ENCODE measurements at regions not wholly inside any gene's neighbourhood (a gene's known extent, or its start where the extent isn't known, plus 50 kb on each side); places are given as distances from the start of the nearest gene placed in this dataset.

DNA sequence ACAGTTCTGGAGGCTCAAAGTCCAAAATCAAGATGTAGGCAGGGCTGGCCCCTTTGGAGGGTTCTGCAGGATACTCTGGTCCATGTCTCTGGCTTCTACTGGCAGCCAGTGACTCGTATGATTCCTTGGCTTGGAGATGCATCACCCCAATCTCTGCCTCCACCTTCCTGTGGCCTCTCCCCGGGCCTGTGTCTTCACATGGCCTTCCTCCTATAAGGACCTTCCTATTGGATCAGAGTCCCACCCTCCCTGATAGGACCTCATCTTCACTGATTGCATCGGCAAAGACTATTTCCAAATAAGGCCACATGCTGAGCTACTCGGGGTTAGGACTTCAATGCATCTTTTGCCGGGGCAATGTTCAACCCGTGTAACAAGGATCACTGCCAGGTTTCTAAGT is 509.0 kb downstream of the CD83 start:
- no peak for DNase-seq

DNA sequence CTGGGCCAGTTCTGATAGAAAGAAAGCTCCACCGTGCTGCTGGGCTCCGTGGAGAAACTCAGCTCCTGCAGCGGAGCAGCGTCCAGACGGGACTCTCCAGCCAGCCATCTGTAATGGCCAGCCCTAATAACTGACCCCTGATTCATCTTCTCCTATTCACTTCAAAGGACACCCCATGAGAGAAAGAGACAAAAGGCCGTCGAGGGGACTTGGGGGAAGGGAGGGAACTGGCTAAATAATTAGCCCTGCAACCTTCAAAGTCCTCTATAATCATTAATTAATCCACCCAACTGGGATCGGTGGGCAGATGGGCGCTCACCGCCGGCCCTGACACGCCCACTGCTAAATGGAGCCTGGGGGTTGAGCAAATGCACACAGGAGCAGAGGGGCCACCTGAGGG is 512.4 kb downstream of the CD83 start:
- no peak for DNase-seq

DNA sequence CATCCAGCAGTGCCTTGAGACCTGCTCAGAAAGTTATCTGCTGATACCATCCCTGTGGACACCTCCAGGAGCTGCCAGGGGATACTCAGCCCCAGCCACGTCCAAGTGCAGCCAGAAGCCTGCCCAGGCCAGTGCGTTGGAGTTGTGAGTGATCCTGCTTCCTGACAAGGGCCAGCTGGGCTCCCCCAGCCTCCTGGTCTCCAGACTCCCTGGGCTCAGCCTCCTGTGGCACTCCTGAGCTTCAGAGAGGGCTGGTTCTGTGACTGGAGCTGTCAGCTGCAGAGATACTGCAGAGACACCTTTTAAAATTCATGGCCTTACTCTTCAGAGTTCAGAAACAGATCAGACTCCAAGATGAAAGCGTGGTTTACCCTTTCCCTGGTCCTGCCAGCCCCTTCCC is 515.9 kb downstream of the CD83 start:
- DNase-seq: no peak

DNA sequence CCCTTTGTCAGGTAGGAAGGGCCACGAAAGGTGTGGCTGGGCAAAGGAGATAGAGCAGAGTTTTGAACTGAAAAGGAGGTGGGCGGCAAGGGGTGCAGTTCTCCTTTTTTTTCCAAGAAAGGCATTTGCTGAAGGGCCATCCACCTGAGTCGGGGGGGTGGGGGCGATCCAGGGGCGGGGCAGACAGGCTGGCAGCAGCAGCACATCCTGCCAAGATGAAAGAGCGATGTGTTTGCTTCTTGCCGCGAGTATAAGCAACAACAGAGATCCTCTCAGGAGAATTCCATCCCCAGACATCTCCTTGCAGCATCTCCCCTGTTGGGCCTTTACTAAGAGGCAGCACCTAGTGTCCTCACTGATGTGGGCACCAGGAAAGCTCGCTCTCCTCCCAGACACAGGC is 516.5 kb downstream of the CD83 start:
- DNase-seq: no peak

DNA sequence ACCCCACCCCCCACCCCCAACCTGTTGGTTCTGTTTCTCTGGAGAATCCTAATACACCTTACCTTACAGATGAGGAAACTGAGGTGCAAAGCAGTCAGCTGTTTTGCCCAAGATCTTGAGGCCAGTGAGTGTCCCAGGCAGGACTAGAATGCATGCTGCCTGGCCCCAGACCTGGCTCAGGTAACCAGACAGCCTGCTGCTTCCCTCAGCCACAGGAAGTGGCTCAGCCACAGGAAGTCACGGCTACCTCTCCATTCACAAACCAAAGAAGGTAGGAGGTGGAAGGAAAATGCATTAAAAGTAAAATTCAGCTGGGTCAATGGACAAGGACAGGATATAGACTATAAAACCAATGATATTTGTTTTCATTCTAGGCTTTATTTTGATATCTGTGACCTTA is 517.6 kb downstream of the CD83 start:
- peak; percentile 48 for DNase-seq

DNA sequence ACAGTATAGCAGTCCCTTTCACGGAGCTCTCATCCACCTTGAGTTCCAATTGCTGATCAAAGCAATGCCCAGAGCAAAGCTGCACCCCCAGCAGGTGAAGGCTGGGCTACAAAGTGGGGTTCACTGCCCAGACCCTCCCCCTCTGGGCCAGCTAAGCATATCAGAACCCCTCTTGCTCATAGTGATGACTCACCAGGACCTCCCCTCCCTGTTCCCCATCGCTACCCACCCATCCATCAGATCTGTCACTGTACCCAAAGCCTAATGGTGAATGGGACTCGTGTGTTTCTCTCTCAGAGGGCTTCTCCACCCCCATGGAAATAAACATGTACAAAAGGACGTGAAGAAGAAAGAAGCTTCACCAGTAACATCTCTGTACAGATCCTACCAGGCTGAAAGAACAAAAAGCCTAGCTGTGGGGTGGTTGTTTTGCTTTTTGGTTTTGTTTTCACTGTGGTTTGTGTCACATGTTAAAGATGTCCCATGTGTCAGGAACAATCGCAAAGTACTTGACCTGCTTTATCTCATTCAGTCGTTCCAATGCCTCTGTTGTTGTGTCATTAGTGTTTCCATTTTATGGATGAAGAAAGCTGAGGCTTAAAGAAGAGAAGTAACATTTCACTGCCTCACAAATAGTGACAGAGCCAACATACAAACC is 518.5 kb downstream of the CD83 start:
- no peak for DNase-seq

DNA sequence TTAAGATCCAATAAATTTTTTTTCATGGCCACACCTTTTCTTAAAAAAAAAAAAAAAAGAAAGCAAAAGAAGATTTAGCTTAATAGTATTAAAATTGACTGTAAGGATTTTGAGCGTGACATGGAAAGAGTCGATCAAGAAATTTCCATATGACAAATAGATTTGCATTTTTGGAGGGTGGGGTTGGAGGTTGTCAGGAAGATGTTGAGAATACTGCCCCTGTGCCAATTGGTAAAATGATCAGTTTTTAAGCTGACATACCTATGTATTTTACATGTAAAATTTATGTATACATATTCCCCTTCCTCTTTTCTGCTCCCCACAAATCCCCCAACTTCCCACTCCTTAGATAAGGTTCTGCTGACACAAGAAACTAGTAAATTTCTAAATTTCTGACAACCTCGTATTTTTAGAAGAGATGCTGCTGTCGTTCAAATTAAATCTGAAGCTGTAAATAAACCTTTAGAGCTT is 520.9 kb downstream of the CD83 start:
- no peak for DNase-seq

DNA sequence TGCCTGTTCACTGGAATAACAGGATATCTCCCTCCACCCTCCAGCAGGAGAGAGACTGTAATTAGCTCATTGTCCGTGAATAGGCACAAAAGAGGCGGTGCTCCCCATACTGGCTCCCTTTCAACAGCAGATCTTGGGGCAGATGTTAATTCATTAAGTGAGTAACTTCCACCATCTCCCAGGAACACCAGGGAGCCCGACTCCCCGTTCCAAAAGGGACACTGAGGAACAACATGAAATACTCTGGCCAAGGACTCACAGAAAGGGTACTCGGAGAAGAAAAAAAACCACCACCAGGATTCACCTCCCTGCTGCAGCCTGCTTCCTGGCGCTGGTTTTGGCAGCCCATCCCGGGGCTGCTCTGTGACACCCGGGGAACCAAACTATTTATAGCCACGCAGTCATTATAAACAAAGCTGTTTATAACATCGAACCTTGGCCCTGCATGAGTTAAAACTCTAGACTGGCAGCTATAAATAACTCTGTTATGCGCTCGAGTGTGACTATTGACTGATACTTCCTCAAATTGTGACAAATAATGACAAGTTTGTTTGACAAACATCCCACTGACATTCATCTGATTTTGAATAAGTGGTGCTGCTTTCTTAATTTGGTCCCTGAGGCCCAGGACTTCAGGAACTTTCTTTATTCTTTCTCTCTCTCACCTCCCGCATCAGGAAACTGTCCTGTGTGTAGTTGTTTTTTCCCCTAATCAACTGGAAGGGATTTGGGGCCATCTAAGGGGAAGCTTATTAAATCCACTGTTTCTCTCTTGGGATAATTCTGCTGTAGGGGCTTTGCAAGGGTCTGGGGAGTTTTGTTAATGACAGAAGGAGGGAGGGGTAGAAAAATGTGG is 521.6 kb downstream of the CD83 start:
- no peak for DNase-seq

DNA sequence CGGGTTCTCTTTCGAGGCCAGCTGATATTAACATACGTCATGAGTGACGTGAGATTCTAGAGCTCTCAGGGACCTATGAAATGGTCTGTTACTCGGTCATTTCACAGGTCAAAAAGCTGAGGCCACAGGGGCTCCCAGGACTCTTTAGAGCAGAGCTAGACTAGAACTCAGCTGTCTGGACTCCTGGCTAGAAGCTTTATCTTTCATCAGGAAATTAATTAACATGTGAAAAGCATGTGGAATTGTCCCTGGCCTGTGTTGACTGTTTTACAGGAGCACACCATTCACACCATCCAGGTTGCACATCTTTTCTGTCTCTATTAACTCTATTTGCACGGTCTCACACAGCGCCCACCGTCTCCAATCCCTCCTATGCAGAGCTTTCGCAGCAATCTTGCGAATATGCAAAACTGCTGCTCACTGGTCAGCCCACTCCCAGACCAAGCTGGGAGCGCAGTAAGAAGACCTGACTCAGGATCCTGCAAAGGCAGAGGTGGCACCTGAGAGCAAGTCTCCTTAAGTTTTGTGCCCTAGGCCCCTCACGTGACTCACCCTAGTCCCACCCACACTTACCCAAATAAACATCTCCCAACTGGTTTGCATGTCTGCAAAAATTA is 522.5 kb downstream of the CD83 start:
- DNase-seq: no peak

DNA sequence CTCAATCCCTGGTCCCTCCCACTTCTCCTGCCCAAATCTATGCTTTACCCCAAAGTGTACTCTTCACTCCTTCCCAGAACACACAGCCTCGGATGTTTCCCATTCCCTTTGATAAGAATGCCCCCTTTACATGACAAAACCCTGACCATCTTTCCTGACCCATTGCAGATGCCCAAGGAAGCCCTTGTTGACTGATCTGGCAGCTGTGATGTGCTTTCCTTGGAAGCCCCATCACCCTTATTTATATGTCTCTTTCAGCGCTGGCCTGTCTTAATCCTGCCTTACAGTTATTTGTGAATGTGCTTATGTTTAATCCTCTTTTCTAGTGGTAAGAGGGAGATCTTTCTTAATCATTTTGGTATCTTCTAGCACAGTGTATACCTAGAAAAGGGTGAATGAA is 523.1 kb downstream of the CD83 start:
- DNase-seq: no peak

DNA sequence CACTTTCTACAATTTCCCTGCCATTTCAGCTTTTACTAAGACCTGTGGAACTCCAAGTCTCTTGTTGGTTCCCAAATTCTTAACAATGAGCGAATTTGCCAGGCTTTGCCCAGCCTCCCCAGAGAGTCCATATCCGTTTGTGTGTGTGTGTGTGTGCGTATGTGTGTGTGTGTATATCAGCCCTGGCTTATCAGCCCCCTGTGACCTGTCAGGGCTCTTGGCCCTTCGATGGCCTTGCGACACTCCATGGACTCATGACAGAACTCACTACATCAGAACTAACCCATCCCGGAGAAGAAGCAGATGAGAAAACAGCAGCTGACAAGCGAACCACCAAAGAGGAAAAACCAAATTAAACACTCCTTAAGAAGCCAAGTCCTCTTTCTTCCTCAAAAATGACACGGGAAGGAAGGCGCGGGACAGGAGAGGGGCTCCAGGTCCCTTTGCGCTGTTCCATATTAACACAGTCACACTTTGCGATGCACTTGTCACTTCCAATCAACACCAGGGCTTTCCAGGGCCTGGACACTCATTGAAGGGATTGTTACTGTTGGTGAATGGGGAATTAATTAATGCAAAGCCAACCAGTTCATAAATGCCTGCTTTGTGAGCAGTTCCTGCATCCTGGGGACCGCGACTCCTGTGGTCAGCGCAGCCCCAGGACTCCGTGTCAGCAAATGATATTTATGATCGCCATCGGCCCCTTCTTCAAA is 524.0 kb downstream of the CD83 start:
- DNase-seq: no peak

DNA sequence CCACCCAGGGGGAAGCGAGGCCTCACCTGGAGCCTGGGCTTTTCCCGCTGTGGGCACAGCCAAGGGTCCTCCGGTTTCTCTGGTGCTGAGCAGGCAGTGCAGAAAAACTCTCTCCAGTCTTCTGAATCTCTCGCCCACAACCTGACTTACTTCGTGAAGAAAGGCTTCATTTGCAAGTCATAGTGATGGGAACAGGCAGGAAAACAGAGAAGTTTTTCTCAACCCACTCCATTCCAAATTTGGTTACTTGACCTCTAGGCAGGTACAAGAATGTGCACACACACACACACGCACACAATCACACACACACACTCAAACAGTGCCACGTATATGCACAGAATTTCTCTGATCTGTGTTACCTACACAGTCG is 524.5 kb downstream of the CD83 start:
- DNase-seq: no peak

DNA sequence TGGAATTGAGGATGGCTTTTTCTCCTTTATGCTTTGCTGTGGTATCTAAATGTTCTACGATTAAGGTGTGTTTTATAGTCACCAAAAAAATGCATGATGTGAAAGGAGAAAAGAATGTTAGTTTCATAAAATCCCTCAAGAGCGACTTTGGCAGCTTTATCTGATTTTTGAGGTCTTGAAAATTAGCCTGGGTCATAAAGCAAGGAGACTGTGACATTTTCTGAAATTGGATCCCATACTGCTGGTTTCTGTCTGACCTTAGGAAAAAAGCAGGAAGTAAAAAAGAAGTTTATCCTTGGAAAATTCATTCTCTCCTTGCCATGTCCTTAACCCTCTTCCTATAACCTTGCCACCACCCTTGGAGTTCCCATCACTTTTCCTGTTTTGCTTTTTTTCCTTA is 525.3 kb downstream of the CD83 start:
- DNase-seq: no peak

DNA sequence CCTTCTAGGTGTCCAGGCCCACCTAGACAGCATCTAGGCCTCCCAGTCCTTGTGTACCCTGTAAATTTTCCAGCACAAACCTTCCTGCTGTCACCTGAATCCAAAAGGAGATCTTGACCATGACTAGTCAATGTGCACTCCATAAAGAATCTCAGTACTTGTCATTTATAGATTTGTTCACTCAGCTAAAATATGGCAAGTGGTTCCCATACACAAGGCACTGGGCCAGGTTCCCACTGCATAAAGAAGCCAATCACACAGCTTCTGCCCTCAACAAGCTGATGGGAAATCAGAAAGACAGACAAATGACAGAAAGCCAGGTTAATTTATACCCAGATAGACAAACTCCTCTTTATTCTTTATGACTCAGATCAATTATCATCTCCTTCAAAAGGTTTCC is 526.8 kb downstream of the CD83 start:
- DNase-seq: no peak

DNA sequence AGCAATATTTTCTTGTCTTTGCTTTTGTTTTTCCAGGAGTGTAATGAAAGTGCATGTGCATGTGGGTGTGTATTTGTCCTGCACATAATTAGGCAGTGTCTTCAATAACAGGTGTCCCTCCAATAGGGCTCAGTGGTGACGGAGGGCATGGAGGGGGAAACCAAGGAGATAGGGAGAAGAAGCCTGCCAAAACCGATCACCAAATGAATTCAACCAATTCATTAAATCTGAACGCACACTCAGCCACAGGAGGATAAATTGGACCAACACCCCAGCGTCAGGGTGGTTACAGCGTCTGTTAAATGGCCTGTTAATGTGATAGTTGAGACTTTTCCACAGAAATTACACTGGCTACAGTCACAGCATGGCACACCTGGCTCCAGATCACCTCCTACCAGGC is 527.6 kb downstream of the CD83 start:
- no peak for DNase-seq

DNA sequence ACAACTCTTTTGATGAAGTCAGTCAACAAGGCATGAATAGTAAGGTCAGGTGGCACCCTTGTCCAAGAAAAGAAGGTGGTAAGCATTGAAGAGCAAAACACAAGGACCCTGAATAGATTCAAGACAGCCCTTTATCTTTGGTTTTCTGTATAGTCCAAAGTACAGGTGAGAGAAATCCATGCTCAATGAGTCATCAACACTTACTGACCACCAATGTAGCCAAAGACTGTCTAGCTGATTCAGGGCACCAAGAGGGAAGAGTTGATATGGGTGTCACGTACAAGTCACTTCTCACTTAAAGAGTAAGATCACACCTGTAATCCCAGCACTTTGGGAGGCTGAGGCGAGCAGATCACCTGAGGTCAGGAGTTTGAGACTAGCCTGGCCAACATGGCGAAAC is 528.3 kb downstream of the CD83 start:
- no peak for DNase-seq

DNA sequence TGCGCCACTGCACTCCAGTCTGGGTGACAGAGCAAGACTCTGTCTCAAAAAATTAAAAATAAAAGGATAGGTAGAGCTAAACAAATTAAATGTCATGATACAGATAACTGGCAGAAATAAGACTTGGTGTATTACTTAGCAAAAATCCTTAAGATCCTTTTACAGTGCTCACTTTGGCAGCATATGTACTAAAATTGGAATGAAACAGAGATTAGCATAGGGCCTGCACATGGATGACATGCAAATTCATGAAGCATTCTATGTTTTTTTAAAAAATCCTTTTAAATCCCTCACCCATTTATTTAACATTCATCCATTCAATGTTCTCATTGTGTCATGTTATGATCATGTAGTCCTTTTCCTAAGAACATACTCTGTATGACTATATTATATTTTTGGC is 528.8 kb downstream of the CD83 start:
- no peak for DNase-seq

DNA sequence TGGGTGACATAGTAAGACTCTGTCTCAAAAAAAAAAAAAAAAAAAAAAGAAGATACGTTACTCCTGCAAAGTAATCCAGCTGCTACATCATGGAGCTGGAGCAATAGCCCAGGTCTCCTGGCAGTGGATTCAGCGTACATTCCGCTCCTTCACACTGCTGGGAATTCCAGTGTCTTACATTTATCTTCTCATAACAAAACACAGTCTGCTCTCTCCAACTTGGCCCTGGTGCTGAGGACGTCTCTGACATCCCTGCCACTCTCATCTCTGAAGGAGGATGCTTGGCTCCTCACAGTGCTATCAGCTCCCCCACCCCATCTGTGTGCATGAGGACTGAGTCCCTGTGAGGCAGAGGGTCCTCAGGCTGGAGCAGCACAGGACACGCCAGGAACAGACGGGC is 529.8 kb downstream of the CD83 start:
- DNase-seq: no peak

DNA sequence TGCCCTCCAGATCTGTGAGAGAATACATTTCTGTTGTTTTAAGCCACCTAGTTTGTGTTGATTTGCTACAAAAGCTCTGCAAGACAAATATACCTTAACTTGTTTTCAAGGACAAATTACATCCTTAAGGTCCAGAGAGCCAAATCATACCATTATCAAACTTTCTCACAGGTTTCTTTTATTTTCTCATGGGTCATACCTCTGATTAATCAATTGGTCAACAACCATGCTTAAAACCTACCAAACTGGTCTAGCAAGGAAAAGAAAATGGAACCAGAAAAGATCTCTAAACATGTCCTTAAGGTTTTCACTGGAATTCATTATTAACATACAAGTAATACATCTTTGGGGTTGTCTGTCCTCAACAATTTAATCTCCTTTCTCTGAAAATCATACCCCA is 535.0 kb downstream of the CD83 start:
- DNase-seq: no peak

DNA sequence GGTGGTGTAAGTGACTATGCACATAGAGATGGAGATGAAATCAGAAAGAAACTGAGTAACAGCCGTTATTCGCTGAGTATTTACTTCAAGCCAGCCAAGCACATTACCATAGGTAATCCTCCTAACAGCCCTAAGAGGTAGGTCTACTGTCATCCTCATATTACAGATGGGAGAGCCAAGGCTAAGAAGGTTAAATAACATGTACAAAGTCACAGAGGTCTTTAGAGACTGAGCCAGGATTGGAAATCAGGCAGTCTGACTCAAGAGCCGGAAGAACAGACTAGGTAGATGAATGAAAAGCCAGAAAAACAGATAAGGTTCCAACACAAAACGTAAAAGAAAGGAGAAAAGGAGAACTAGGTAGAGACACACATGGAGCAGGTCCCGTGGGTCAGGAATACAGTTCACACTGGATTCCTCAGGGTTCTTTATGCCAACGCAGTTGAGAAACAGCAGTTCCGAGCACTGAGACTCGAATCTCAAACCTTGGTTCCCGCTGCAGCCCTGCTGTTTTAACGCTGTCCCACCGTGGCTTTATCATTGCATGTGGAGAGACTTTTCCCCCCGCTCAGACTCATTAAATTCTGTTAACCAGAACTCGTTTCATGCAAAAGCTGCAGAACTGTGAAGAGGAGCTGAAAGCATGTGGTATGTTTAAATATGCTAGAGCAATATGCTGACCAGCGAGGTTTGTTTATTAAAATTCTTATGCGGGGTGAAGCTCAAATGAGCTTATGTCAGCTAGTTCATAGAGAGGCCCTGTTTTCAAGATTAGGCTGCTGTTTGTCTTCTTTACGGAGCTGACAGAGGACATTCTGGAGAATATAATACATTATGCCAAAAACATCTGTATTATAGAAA is 537.9 kb downstream of the CD83 start:
- DNase-seq: no peak

DNA sequence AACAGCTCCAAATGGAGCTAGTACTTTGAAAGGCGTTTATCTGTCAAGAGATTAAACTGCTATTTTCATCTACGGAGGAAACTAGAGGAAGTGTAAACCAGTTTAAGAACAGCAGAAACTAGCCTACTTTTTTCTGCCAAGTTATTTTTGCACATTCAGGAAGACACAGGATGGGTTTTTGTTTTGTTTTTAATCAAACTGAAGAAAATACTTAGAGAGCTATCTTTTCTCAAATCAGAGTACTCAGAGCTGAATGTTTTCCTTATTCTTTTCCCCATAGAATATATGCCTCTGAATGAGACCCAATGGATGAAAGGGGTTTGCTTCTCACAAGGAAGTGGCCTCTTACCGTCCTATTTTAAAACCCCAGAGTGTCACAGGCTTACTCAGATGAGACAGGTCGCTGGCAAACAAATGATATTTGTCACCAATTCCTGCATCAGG is 538.5 kb downstream of the CD83 start:
- DNase-seq: no peak

DNA sequence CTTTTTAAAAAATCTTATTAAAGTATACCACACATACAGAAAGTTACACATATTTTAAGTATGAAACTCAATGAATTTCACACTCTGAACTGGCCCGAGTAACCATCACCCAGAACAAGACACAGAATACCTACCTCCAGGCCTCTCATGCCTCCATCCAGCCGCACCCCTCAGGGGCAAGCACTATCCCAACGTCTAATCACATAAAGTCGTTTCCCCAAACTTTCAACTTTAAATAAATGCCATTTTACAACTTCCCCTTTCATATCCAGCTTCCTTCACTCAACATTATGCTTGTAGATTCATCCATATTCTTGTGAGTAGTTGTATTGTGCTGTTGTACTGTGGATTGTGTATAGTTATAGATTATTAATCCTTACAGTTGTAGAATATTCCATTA is 539.1 kb downstream of the CD83 start:
- no peak for DNase-seq

DNA sequence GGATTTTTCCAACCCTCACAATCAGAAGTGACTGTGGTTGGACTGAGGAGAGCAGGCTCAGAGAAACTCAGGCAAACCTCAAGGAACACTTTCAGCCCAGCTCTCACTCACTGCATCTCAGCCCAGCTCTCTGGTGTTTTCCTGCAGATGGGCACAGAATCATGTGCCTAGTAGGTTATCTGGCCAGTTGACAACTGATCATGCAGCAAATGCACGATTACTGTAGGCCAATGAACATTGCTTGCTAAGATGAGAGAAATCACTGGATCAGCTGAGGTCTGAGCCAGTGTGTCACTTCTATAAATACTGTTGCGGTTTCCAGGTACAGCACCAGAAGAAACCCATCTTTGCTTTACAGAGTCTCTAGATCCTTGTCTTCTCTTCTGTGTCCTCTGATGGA is 540.5 kb downstream of the CD83 start:
- DNase-seq: no peak

Data from activated CD4-positive, alpha-beta T cell treated with anti-CD3 and anti-CD28 coated beads for 48 hours (primary cell).